ENCODE measurements at regions not wholly inside any gene's neighbourhood (a gene's known extent, or its start where the extent isn't known, plus 50 kb on each side); places are given as distances from the start of the nearest gene placed in this dataset.

DNA sequence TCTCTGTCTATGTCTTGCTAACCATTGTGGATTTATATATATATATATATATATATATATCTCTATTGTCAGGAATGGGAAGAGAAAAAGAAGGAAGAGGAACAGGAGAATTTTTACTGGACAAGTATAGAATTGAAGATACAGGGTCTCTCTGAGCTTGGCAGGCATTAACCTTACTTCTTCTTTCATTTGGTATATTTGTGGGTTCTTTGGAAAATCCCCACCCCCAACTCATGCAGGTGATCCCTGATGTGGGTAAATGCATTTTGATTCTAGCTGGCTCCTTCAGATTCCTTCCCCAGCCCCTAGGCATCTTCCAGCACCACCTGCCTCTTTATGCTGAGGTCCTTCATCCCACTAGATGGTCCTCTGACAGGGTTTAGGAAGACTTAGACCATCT is 78.8 kb upstream of the TRABD2B start:
- DNase-seq (ENCODE audit: low spot score): no peak
- Mint-ChIP-seq H3K9me3 (ENCODE audit: unreplicated experiment) (no peaks in the 10 kb centered on the region), H3K36me3 (ENCODE audit: low read depth, unreplicated experiment) (no peaks in the 10 kb centered on the region), H3K4me3 (ENCODE audit: unreplicated experiment) (no peak overlapping the region), H3K4me1 (ENCODE audit: unreplicated experiment) (no peaks in the 10 kb centered on the region), H3K27me3 (ENCODE audit: unreplicated experiment) (peaks cover 2% of the 10 kb centered on the region), H3K27ac (ENCODE audit: unreplicated experiment) (no peak overlapping the region)
- TF ChIP-seq, protein P1, sequence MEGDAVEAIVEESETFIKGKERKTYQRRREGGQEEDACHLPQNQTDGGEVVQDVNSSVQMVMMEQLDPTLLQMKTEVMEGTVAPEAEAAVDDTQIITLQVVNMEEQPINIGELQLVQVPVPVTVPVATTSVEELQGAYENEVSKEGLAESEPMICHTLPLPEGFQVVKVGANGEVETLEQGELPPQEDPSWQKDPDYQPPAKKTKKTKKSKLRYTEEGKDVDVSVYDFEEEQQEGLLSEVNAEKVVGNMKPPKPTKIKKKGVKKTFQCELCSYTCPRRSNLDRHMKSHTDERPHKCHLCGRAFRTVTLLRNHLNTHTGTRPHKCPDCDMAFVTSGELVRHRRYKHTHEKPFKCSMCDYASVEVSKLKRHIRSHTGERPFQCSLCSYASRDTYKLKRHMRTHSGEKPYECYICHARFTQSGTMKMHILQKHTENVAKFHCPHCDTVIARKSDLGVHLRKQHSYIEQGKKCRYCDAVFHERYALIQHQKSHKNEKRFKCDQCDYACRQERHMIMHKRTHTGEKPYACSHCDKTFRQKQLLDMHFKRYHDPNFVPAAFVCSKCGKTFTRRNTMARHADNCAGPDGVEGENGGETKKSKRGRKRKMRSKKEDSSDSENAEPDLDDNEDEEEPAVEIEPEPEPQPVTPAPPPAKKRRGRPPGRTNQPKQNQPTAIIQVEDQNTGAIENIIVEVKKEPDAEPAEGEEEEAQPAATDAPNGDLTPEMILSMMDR (IDR thresholded peaks at IDR 0.05; ENCODE audit: unreplicated experiment): no peak

DNA sequence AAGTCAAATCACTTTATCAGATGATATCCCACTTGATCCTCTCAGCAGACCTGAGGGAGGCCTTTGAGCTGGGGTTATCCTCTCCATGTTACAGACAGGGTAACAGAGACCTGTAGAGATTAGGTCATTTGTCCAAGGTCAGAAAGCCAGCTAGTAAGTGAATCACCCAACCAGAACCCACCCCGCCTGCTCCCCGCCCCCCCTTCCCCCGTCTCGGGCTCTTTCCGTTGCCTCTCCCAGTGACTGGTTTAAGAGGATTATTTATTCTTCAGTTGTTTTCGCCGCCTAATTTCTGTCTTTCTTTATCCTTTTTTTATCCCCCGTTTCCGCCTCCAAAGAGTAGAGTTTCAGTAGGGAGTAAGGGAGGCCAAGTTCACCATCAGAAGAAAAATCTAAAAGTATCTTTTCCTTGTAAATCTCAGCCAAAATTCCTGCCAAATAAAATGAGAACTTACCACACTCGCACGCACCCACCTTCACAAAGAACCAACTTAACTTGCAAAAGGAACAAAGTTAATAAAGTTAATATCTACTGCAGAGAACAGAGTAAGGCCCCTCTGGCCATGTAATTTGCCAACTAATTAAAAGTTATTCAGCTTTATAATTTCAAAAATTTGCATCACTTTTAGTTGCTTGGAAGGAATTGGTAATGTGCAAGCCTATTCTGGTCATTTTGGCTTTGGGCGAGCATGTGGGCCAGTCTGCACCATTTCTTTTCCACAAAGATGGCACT is 76.8 kb upstream of the TRABD2B start:
- no peaks in the 10 kb centered on the region for H3K9me3 Mint-ChIP-seq (ENCODE audit: unreplicated experiment)
- H3K27me3 Mint-ChIP-seq (ENCODE audit: unreplicated experiment): peaks cover 2% of the 10 kb centered on the region
- no peak for DNase-seq (ENCODE audit: low spot score)
- H3K4me3 Mint-ChIP-seq (ENCODE audit: unreplicated experiment): no peak overlapping the region
- no peak overlapping the region for H3K27ac Mint-ChIP-seq (ENCODE audit: unreplicated experiment)
- peaks cover 5% of the 10 kb centered on the region for H3K4me1 Mint-ChIP-seq (ENCODE audit: unreplicated experiment)
- TF ChIP-seq, protein P1 (IDR thresholded peaks at IDR 0.05; ENCODE audit: unreplicated experiment): no peak
- no peaks in the 10 kb centered on the region for H3K36me3 Mint-ChIP-seq (ENCODE audit: low read depth, unreplicated experiment)

DNA sequence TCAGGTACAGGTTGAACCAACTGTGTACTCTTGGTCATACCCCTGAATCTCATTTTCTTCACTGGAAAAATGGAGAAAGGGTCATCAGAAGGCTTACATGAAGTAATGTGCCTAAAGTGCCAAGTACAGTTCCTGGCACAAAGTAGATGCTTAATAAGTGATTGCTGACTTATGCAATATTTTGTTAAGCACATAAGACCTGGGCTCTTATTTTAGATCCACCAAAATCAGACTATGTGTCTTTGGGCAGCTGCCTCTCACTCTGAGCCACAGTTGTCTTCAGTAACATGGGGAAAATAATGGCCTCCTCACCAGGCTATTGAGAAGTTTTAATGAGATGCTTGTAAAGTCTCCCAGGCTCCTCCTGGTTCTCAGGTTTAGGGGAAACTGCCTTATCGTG is 74.3 kb upstream of the TRABD2B start:
- H3K27me3 Mint-ChIP-seq (ENCODE audit: unreplicated experiment): peaks cover 2% of the 10 kb centered on the region

DNA sequence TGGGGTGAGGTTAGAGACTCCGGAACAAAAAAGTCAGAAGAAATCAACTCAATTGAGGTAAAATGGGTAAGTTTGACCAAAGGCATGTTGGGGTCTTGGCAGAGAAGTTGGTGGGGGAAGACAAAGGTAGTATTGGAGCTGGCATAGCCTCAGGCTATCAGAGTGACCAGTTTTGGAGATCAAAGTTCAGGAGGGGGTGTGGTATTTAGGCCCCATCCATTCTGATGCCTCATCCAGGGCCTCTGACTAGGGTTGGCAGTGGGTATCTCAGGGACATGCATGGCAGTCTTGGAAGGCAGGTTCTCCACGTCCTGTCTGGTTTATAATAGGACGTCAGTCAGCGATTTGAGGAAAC is 73.2 kb upstream of the TRABD2B start:
- TF ChIP-seq, protein P1 (IDR thresholded peaks at IDR 0.05; ENCODE audit: unreplicated experiment): no peak
- Mint-ChIP-seq H3K27me3 (ENCODE audit: unreplicated experiment) (peaks cover 2% of the 10 kb centered on the region), H3K4me1 (ENCODE audit: unreplicated experiment) (peaks cover 5% of the 10 kb centered on the region), H3K4me3 (ENCODE audit: unreplicated experiment) (no peak overlapping the region), H3K36me3 (ENCODE audit: low read depth, unreplicated experiment) (no peaks in the 10 kb centered on the region), H3K9me3 (ENCODE audit: unreplicated experiment) (no peaks in the 10 kb centered on the region), H3K27ac (ENCODE audit: unreplicated experiment) (no peak overlapping the region)
- no peak for DNase-seq (ENCODE audit: low spot score)

More for the DNA sequence above, 74.3 kb upstream of the TRABD2B start:
- no peak for DNase-seq (ENCODE audit: low spot score)
- Mint-ChIP-seq H3K9me3 (ENCODE audit: unreplicated experiment) (no peaks in the 10 kb centered on the region), H3K36me3 (ENCODE audit: low read depth, unreplicated experiment) (no peaks in the 10 kb centered on the region), H3K4me3 (ENCODE audit: unreplicated experiment) (no peak overlapping the region), H3K4me1 (ENCODE audit: unreplicated experiment) (peaks cover 5% of the 10 kb centered on the region), H3K27ac (ENCODE audit: unreplicated experiment) (no peak overlapping the region)
- TF ChIP-seq, protein P1 (IDR thresholded peaks at IDR 0.05; ENCODE audit: unreplicated experiment): no peak

DNA sequence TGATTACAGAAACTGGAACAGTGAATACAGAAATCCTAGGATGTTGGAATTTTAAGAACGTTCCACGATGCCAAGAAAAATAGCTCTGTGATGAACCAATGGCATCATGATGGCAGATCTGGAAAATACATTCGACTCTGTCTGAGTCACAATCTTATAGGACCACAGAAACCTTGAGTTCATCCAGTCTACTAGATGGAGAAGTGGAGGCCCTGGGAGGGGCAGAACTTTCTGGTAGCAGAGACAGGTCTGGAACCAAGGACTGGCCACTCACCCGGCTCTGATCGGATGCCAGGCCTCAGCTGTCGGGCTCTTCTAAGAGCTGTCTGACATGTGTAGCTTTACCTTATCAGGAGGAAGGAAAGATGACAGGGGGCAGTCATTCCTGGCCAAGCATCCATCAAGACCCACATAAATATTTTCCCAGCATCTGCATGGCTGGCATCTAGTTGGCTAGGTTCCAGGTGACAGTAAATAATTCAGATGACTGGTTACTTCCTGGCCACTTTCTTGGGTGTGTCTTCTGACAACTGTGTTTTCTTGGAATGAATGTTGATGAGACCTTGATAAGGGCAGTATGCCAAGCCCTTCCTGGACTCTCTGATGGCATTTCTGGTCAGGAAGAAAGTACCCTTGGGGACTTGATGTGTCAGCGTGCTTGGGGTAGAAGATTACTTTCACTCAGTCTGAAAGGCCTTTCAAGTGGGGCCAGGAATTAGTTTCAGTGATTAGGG is 72.6 kb upstream of the TRABD2B start:
- DNase-seq (ENCODE audit: low spot score): no peak
- Mint-ChIP-seq H3K9me3 (ENCODE audit: unreplicated experiment) (no peaks in the 10 kb centered on the region), H3K27me3 (ENCODE audit: unreplicated experiment) (peaks cover 2% of the 10 kb centered on the region), H3K4me3 (ENCODE audit: unreplicated experiment) (no peak overlapping the region), H3K36me3 (ENCODE audit: low read depth, unreplicated experiment) (no peaks in the 10 kb centered on the region), H3K27ac (ENCODE audit: unreplicated experiment) (no peak overlapping the region), H3K4me1 (ENCODE audit: unreplicated experiment) (peaks cover 5% of the 10 kb centered on the region)
- TF ChIP-seq, protein P1 (IDR thresholded peaks at IDR 0.05; ENCODE audit: unreplicated experiment): no peak

Measured in endothelial cell (in vitro differentiated cells).